ENCODE measurements at regions not wholly inside any gene's neighbourhood (a gene's known extent, or its start where the extent isn't known, plus 50 kb on each side); places are given as distances from the start of the nearest gene placed in this dataset.
"Not testable (repeated sequence)": the region's sequence is repeated elsewhere in the genome, so short reads cannot be mapped to it uniquely, and the experiment has no call there.

DNA sequence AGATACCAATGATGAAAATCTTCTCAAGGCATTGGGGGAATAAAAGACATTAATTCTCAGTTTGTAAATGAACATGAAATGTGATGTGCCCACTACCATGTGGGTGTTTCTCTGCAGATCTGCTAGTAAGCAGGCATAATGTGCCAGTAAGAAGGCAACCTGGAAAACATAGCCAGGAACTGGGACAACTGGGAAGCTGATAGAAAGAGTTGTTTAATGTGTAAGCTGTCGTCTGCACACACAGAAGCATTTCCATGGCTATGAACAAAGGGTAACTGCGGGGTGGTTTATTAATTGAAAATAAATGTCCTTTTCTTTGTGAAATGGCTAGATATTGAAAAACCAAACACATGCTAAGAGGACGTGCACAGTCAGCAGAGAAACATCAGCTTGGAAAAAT, 52.0 kb downstream of the ZC3H11B start:
- FAIRE-seq (no peak), DNase-seq (ENCODE audit: insufficient read length, low spot score) (no peak)

DNA sequence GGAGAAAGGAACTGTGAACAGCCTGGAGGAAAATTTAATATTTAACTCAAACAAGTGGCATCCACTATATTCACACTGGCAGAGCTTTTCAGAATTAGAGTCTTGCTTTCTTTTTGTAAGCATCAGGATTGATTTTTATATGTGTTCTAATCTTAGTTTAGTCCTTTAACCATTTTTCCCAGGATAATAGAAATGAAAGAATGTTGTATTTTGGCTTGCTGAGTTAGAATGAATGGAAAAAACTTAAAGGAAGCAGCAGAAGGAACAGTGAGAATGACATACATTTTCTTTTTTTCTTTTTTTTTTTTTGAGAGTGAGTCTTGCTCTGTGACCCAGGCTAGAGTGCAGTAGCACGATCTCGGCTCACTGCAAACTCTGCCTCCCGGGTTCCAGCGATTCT, 53.0 kb downstream of the ZC3H11B start:
- FAIRE-seq = no peak
- DNase-seq (ENCODE audit: insufficient read length, low spot score) = no peak

DNA sequence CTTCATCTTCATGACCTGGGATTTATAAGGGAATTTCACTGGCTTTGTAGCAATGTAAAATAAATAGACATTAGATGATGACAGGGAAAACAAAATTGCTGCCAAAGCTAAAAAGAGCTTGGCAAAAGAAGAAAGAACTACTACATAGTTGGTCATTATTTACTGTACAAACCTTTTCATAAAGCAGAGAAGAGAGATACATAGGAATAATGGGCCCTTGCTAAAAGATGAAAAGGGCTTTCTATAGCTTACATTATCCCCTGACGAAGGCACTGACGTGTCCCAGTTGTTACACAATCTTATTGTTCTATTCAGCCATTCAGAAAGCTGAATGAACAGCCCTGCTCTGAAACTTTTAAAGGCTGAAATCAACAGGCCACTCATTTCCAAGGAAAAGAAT, 57.1 kb downstream of the ZC3H11B start:
- FAIRE-seq (no peak), DNase-seq (ENCODE audit: insufficient read length, low spot score) (no peak)

DNA sequence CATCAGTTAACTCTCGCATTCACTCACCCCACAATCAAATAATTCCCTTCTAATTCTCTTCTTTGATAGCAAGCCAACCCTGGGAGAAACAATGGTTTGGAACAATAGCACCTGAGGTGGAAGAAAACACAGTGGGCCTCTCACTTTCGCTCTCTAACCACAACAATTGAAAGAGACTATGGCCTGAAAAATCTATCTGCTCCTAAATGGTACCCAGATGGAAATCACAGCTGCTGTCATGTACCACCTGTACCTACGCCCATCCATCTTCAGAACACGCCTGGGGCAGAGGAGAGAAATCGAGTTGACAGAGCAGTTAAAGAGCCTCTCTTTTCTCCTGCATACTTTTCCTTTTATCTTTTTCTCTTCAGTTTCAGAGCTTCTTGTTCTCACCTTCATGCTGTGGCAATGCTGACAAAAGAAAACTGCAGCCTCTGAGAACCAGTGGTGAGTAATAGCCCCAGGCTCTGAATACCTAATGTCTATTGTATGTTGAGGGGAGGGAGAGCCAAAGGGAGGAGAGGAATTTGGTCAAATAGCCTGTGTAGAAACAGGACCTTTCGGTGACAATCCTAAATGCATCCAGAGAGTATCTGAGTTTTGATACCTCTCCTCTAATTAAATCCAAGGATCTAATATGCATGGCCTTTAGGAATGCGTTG, 57.7 kb downstream of the ZC3H11B start:
- DNase-seq (ENCODE audit: insufficient read length, low spot score) = no peak
- FAIRE-seq = no peak

DNA sequence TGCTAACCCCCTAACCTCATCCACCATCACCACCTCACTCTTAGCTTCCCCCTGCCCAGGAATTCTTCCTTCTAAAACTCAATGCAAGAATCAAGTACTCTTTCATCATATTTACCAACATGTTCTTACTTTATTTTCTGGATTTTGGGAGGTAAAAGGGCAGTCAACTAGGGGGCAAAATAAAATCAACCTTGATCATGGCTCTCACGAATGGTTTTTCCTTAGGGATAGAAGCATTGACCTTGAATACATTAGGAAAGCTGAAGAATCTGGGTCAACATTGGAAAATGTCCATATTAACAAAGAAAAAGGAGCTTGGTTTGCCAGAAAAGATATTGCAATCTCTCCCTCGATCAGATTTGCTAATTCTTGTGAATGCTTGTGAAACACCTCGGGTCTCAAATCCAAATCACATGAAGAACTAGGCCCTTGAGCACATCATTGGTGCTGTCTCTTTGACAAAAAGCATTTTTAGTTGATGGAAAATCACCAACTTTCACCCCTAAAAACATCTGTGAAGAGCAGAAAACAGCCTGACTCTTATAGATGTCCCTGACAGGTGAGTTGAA, 58.9 kb downstream of the ZC3H11B start:
- no peak for FAIRE-seq
- no peak for DNase-seq (ENCODE audit: insufficient read length, low spot score)

DNA sequence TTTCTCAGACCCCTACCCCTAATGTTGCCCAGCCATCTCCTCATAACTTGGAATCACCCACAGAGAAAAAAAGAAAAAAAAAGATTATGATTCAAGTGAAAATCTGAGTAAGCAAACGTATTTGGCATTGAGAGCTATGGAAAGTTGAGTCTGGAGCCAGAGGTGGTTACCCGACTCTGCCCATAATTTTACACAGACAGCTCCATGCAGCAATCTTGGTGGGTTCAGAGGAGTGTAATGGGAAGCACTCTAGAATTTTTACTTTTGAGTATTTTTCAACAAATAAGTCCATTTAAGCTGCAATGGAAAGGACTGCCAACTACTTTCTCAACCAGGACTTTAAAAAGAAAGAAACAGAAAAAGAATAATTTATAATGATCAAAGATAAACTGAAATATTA, 62.7 kb downstream of the ZC3H11B start:
- no peak for DNase-seq (ENCODE audit: insufficient read length, low spot score)
- FAIRE-seq = no peak

DNA sequence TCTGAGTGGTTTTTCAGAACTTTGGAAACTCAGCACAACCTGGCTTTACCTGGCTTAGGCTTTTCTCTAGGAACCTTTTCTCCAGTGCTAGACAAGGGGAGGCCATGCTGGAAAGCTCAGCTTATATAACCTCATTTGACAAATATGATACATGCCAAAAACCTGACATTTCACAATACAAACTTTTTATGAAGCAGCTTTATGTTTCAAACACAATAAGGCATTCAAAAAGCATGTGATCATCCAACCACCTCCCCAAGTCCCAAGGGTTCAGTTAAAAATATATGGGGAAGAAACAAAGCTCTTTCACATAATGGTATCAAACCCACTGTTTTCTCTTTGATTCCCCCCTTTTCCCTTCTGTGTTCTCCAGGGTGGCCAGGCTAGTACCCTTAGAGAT, 63.7 kb downstream of the ZC3H11B start:
- FAIRE-seq = no peak
- DNase-seq (ENCODE audit: insufficient read length, low spot score) = no peak

DNA sequence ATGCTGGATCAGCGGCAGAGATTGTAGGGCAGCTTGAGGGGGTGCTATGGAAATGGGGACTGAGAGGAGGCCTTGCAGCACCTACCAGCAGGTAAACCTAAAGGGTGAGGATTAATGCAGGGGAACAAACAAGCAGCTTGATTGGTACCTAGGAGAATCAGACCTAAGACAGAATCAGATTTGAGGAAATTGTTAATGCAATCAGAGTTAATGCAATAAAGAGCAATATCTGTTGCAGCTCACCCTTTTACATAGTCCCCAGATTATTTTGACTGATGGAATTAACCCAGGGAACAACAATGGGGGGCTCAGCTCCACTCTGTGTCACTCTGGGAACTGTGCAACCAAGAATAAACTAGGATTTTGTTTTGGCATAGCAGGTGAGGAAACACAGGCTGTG, 64.5 kb downstream of the ZC3H11B start:
- FAIRE-seq = no peak
- DNase-seq (ENCODE audit: insufficient read length, low spot score) = no peak

DNA sequence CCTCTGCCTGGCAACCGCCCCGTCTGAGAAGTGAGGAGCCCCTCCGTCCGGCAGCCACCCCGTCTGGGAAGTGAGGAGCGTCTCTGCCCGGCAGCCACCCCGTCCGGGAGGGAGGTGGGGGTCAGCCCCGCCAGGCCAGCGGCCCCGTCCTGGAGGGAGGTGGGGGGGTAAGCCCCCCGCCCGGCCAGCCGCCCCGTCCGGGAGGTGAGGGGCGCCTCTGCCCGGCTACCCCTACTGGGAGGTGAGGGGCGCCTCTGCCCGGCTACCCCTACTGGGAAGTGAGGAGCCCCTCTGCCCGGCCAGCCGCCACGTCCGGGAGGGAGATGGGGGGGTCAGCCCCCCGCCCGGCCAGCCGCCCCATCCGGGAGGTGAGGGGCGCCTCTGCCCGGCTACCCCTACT, 67.1 kb downstream of the ZC3H11B start:
- DNase-seq (ENCODE audit: insufficient read length, low spot score); FAIRE-seq: not testable (repeated sequence)

DNA sequence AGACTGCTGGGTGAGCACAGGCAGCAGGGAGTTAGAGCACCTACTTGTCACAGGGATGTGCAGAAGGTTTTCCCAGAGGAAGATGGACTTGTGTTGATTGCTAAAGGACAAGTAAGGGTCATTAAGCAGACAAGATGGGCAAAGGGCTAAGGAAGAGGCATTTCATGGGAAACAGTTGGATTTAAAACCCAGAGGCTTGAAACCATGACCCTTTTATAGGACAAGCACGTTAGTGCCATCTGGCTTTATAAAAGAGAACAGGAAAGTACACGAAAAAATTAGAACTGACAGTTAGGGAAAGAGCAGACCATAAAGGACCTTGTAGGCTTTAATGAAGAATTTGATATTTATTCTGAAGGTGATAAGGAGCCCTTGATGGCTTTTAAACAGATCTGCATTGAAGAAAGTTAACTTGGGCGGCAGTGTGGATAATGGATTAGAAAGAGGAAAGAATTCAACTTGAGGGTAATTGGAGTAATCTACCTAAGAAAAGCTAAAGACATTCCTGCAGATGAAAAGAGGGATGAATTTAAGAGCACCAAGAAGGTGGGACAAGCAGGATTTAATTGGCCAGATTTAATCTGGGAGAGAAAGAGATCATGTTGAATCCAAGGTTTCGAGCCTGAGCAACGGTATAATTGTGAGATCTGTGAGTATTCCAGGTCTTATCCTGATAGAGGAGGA, 68.6 kb downstream of the ZC3H11B start:
- no peak for FAIRE-seq
- no peak for DNase-seq (ENCODE audit: insufficient read length, low spot score)

DNA sequence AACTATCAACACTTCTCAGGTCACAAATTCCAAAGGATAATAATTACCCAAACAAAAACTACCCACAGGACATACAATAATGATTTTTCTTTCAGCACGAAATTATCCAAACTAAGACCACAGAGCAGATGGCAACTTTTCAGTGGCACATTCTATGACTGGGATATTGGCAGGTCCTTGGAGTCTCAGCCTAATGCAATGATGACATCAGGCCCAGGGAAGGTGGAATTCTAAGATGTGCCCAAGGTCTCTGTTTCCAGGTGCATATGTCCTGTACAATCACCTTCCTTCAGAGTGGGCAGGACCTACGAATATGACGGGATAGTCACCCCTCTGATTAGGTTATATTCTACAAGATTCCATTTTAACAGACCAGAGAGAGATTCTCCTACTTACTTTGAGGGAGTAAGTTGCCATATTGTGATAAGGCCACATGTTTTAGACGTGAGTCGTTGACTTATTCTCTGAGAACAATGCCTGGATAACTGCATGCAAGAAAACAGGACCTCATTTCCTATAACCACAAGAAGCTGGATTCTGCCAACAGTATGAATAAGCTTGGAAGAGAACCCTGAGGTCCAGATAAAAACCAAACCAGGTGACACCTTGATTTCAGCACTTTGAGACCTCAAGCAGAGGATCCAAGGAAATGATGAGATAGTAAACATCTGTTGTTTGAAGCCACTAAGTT, 69.9 kb downstream of the ZC3H11B start:
- no peak for DNase-seq (ENCODE audit: insufficient read length, low spot score)
- FAIRE-seq = no peak

DNA sequence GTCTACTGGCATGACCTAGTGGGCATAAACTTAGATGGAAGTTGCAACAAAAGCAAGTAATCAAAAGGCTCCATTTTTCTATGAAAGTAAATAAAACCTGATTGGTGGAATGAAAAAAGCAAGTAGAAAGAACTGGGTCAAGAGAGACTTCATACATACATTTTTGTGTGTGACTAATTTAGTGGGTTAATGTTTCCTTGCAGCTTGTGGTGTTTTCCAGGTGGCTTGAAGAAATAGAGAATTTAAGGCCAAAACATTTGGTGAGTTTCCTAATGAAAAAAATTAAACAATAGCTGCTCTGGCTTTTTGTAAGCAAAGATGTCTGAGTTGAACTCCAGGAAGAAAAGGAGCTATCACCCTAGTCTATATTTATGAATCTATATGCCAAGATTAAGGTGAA, 71.0 kb downstream of the ZC3H11B start:
- FAIRE-seq (no peak), DNase-seq (ENCODE audit: insufficient read length, low spot score) (no peak)

DNA sequence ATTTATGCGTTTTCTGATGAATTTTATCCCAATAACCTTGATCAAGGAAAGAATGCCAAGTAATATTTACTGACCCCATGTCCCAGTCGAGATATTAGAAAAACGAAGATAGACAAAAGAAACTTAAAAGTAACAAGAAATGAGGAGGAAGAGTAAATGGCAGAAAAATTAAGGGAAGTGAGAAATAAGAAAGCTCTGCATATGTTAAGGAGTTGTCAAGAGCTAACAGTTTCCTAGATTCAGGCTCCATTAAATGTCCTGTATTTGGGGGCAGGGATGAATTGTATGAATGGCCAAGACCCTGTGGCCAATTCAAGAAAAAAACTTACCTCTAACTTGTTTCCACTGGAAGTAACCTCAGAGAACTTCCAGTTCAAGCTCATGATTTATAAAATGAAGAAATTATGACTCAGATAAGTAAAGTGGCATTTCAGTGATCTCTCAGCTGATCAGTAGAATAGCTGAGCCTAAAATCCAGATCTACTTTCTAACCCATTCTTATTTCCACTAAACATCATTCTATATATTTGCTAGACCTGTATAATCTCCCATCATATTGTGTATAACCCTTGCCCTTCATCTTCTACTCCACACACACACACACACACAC, 73.2 kb downstream of the ZC3H11B start:
- DNase-seq (ENCODE audit: insufficient read length, low spot score) (no peak), FAIRE-seq (no peak)

DNA sequence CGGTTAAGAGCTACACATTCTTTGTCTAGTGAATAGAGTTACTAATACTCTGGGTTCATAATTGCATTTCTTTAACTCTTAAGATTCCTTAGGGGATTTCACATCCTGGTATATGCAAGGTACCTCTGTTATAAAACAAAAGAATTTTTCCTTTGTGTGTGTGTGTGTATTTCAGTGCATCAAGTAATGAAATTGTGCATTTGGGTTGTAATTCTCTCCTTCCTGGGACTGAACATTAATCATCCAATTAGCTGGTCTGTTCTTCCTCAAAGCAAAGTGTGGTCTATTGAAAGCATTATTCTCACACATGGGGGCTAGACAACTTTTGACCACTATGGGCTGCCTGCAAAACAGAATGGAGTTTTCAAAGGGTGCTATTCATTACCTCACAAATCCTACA, 74.0 kb downstream of the ZC3H11B start:
- DNase-seq (ENCODE audit: insufficient read length, low spot score) (no peak), FAIRE-seq (no peak)

DNA sequence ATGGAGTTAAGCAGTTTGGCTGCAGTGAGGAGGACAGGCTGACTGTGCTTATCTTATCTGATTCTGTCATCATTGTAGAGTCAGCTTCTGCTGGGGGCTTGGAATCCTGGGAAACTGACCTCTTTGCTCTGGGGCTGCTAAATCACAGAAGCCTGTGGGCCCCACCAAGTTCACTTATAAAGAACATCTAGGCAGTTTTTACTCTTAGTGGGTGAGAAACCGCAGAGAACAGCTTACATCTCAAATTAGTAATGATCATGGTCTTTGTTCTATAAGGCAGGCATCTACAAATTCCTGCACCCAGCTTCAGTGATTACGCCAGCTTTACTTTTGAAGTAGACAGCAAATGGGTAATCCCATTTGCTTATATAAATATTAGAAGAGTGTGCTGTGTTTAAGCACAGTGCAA, 75.7 kb downstream of the ZC3H11B start:
- FAIRE-seq (no peak), DNase-seq (ENCODE audit: insufficient read length, low spot score) (no peak)

DNA sequence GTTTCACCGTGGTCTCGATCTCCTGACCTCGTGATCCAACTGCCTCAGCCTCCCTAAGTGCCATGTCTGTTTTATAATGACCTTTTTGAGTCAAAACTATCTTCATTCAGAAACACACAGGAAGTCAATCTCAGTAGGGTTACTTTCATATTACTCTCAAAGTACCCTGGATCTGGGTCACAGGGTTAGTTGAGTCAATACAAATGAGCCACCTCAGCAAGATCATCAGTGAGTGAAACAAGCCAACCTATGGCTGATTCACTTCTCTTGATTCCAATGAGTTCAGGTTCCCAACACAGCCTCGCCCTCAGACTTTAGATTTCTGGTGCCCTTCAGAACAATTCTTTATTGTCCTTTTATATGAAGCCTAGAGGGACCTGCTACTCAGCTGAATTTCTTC, 76.9 kb downstream of the ZC3H11B start:
- DNase-seq (ENCODE audit: insufficient read length, low spot score) (no peak), FAIRE-seq (no peak)

DNA sequence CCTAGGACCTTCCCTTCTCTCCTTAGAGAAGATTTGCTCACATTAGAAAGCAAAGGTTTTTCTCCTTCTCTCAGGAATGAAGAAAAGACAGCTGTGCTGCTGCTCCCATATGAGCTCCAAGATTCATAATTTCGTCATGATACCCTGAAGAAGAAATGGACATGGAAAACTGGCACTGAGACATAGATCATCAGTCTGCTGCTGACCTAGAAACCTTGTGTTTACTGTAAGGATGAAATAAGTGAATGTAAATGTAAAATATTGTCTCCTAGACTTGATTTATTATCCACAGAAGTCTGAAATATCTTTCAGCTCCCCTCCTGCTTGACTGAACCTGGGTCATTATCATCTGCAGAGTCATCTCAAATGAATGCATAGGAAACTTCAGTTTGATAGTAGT, 77.9 kb downstream of the ZC3H11B start:
- FAIRE-seq = no peak
- no peak for DNase-seq (ENCODE audit: insufficient read length, low spot score)

DNA sequence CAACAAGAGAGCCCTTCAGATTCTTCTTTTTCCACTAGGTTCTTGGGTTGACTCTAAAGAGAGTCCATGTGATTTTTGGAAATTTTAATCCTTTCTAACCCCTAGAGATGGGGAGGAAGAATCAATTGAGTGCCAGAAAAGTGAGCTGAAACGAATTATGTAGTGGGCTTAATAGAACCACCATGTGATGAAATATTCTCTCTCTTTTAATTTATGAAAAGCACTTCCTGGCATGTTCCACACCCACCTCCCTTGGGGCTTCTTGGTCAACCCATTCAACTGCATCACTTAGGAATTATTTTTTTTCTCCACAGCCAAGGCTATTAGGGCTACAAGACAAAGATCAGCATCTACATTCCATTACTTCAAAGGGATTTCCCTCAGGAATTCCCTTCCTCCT, 79.6 kb downstream of the ZC3H11B start:
- DNase-seq (ENCODE audit: insufficient read length, low spot score) = no peak
- FAIRE-seq = no peak

DNA sequence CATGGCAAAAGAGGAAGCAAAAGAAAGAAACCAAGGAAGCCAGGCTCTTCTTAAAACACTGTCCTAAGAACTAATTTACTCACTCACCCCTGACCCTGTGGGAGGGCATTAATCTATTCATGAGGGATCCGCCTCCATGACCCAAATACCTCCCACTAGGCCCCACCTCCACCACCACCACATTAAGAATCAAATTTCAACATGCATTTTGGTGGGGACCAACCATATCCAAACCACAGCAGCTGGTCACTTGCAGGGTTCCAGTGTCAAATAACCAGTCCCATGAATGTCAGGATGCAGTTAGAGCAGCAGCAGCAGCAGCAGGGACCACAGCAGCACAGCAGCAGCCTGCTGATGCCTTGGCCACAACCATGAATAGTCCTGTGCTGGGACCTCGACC, 83.8 kb downstream of the ZC3H11B start:
- FAIRE-seq (no peak), DNase-seq (ENCODE audit: insufficient read length, low spot score) (no peak)

DNA sequence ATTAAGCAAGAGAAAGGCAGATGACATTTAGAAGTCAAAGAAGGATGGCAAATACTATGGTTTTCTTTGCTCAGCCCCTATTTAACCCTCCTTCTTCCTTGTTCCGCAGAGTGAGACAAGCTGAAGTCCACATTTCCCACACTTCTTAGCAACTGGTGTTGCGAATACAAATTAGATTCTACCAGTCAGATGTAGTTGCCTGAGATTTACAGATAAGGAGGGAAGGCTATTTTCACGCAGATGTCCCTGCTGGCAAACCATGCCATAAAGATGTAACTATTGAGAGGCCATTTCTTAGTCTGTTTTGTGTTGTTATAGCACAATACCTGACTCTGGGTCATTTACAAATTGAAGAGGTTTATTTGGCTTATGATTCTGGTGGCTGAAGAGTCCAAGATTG, 84.3 kb downstream of the ZC3H11B start:
- no peak for DNase-seq (ENCODE audit: insufficient read length, low spot score)
- no peak for FAIRE-seq

DNA sequence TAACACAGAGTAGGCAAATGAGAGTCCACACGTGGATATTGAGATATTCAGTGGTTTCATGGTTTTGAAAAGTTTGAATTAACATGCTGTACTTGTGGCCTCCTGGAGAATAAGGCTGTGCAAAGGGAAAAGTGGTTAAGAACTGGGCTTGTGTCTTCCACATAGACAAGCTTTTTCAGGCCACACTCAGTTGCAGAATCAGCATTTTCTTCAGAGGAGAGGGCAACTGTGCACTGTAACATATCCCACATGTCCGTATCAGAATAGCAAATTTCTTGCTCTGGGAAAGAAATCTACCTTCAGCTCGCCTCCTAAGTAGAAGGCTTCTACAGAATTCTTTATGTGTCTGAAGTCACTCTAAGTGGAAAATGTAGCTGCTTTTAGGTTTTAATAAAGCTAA, 84.9 kb downstream of the ZC3H11B start:
- no peak for FAIRE-seq
- no peak for DNase-seq (ENCODE audit: insufficient read length, low spot score)

Measured in HTR-8/SVneo (cell line).